B cell (primary cell): ENCODE measurements at regions not wholly inside any gene's neighbourhood (a gene's known extent, or its start where the extent isn't known, plus 50 kb on each side); places are given as distances from the start of the nearest gene placed in this dataset.

Experiments used
- ATAC-seq: fragments of 200-7000 bp; cut with Tn5 transposase; one replicate; pipeline ENCODE4 v1.10.0; 2021; ENCODE audit warnings: low read depth, mild to moderate bottlenecking, moderate number of reproducible peaks, moderate library complexity
- CTCF ChIA-PET: fragments of 350-600 bp; sonication (Branson Sonifier 250); formaldehyde crosslinking; loops from one replicate; lab custom pipeline; 2021; ENCODE audit warnings: antibody characterized with exemption, inconsistent platforms; lab: Charles Lee
- POLR2A ChIA-PET: fragments of 350-600 bp; sonication (Branson Sonifier 250); formaldehyde crosslinking; loops from one replicate; lab custom pipeline; 2021; ENCODE audit warnings: antibody characterized with exemption; lab: Charles Lee
- DNase-seq: peaks from one replicate; pipeline ENCODE4 v3.0.0; 2013
- H2AFZ ChIP-seq: 2 replicates; pipeline ENCODE4 v1.6.1; 2012; ENCODE audit warnings: mild to moderate bottlenecking, low read depth, low read length; ENCODE audit not compliant: insufficient read depth, poor library complexity, severe bottlenecking
- H3K27ac ChIP-seq, 2 donors: 1 replicate in 1 of 2; 2 replicates in 1 of 2; pipeline ENCODE4 v1.5.1; 2012 to 2013; ENCODE audit warnings: low read length in 2 of 2, mild to moderate bottlenecking in 2 of 2, moderate library complexity in 1 of 2
- H3K27me3 ChIP-seq, 4 experiments: fragments of 200-600 bp in 1 of 4; sonication (generic) in 1 of 4; replicated peaks in 1 of 4; 1 replicate in 2 of 4; 2 replicates in 2 of 4; pipeline versions ENCODE4 v1.6.1 to v1.7.0; 2013 to 2016; ENCODE audit warnings: low read length in 3 of 4, mild to moderate bottlenecking in 2 of 4, mixed read lengths in 1 of 4, moderate library complexity in 1 of 4; ENCODE audit not compliant: insufficient read depth in 4 of 4, control insufficient read depth in 3 of 4; ENCODE audit errors: control extremely low read depth in 1 of 4
- H3K36me3 ChIP-seq, 2 experiments: replicated peaks in 1 of 2; 1 replicate in 1 of 2; 2 replicates in 1 of 2; pipeline versions ENCODE4 v1.6.1 to v1.7.1; 2013; ENCODE audit warnings: low read length in 1 of 2; ENCODE audit not compliant: insufficient read depth in 2 of 2, control insufficient read depth in 1 of 2; ENCODE audit errors: control extremely low read depth in 1 of 2, extremely low read depth in 1 of 2
- H3K4me1 ChIP-seq, 2 donors: fragments of 200-600 bp in 1 of 2; sonication (generic) in 1 of 2; 1 replicate in 1 of 2; 2 replicates in 1 of 2; pipeline versions ENCODE4 v1.5.1 to v1.6.1; 2013 to 2017; ENCODE audit warnings: low read length in 2 of 2; ENCODE audit not compliant: control insufficient read depth in 2 of 2, insufficient read depth in 2 of 2
- H3K4me2 ChIP-seq: replicated peaks from 2 replicates; pipeline ENCODE3; 2012; ENCODE audit warnings: mild to moderate bottlenecking, low read depth, low read length; ENCODE audit not compliant: poor library complexity, severe bottlenecking
- H3K4me3 ChIP-seq, 5 experiments: fragments of 200-600 bp in 1 of 5; sonication (generic) in 1 of 5; 1 replicate in 3 of 5; 2 replicates in 2 of 5; pipeline versions ENCODE4 v1.5.1 to v1.7.0; 2011 to 2016; ENCODE audit warnings: low read length in 4 of 5, mild to moderate bottlenecking in 4 of 5, low read depth in 2 of 5, control low read depth in 1 of 5, moderate library complexity in 1 of 5; ENCODE audit not compliant: insufficient read depth in 1 of 5; ENCODE audit errors: control extremely low read depth in 1 of 5, extremely low read depth in 1 of 5
- H3K79me2 ChIP-seq: fragments of 200-600 bp; sonication (generic); one replicate; pipeline ENCODE4 v1.6.0; 2016; ENCODE audit warnings: low read length; ENCODE audit not compliant: control insufficient read depth, insufficient read depth
- H3K9ac ChIP-seq: fragments of 200-600 bp; sonication (generic); 2 replicates; pipeline ENCODE4 v1.6.1; 2017; ENCODE audit warnings: mild to moderate bottlenecking, low read length, moderate library complexity
- H3K9me3 ChIP-seq, 3 donors: one replicate each; pipeline versions ENCODE4 v1.6.1 to v1.7.1; 2013; ENCODE audit warnings: low read length in 2 of 3; ENCODE audit not compliant: control insufficient read depth in 2 of 3, insufficient read depth in 1 of 3; ENCODE audit errors: control extremely low read depth in 1 of 3
- H4K20me1 ChIP-seq: 2 replicates; pipeline ENCODE4 v1.6.0; 2012; ENCODE audit warnings: mild to moderate bottlenecking, low read length; ENCODE audit not compliant: insufficient read depth, control insufficient read depth, poor library complexity, severe bottlenecking
- H3K27ac Mint-ChIP-seq: one replicate; pipeline ENCODE4 v1.8.0; 2021; ENCODE audit warnings: mixed read lengths
- H3K27me3 Mint-ChIP-seq: one replicate; pipeline ENCODE4 v1.8.0; 2021; ENCODE audit warnings: mixed read lengths
- H3K4me1 Mint-ChIP-seq: one replicate; pipeline ENCODE4 v1.8.0; 2021; ENCODE audit warnings: mixed read lengths
- H3K4me3 Mint-ChIP-seq: one replicate; pipeline ENCODE4 v1.8.0; 2021; ENCODE audit warnings: mixed read lengths
- H3K9me3 Mint-ChIP-seq: one replicate; pipeline ENCODE4 v1.8.0; 2022; ENCODE audit warnings: mixed read lengths; ENCODE audit not compliant: insufficient read depth
- EZH2 ChIP-seq: IDR thresholded peaks from 2 replicates; pipeline ENCODE4 v1.6.1; 2012; ENCODE audit warnings: borderline replicate concordance, low read depth, mild to moderate bottlenecking, moderate library complexity, low read length; ENCODE audit not compliant: insufficient read depth, poor library complexity, severe bottlenecking
- WGBS: methylation state at CpG from one replicate; pipeline ENCODE4 v1.1.5; 2013; ENCODE audit warnings: missing lambda C conversion rate; ENCODE audit not compliant: insufficient coverage; 5-methylcytosine and 5-hydroxymethylcytosine counted together
- intact Hi-C: fragments of 100-400 bp; cut with micrococcal nuclease; formaldehyde crosslinking; loops from one replicate; pipeline ENCODE4 v1.10.0; 2022
- TF ChIP-seq, protein P1 (sequence below): fragments of 200-600 bp; IDR thresholded peaks from one replicate; pipeline ENCODE4 v1.8.0; 2022; ENCODE audit warnings: antibody characterized with exemption, mild to moderate bottlenecking

DNA sequence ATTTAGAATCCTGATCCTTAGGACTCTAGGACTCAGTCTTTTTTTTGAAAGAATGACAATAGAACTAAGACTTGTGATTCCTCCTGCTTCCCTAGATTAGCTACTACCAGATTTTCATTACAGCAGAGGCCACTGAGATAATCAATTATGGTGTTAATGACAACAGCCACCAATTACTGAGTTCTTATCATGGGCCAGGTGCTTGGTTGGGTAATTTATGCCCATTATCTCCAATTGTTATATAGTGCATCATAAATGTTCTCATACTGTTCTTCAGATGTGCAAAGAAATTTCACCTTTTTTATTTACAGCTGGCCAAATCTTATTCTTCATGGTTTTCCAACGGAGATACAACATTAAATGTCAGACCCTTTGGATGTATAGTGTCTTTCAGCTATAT is 162.9 kb upstream of the CMC1 start:
- H3K9ac ChIP-seq, result no peak overlapping the region
- no peak overlapping the region for H2AFZ ChIP-seq
- no CpG with 5 or more reads among the region's 1 CpG for WGBS
- no peak overlapping the region for H3K4me2 ChIP-seq
- TF ChIP-seq, protein P1, sequence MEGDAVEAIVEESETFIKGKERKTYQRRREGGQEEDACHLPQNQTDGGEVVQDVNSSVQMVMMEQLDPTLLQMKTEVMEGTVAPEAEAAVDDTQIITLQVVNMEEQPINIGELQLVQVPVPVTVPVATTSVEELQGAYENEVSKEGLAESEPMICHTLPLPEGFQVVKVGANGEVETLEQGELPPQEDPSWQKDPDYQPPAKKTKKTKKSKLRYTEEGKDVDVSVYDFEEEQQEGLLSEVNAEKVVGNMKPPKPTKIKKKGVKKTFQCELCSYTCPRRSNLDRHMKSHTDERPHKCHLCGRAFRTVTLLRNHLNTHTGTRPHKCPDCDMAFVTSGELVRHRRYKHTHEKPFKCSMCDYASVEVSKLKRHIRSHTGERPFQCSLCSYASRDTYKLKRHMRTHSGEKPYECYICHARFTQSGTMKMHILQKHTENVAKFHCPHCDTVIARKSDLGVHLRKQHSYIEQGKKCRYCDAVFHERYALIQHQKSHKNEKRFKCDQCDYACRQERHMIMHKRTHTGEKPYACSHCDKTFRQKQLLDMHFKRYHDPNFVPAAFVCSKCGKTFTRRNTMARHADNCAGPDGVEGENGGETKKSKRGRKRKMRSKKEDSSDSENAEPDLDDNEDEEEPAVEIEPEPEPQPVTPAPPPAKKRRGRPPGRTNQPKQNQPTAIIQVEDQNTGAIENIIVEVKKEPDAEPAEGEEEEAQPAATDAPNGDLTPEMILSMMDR, result no peak
- TF ChIP-seq EZH2, result no peak
- ATAC-seq (no peak), DNase-seq (no peak)
- H4K20me1 ChIP-seq, result no peaks in the 10 kb centered on the region
- H3K27me3 ChIP-seq, result no peaks in the 10 kb centered on the region
- Mint-ChIP-seq H3K9me3 (no peaks in the 10 kb centered on the region), H3K27me3 (no peaks in the 10 kb centered on the region), H3K27ac (no peak overlapping the region), H3K4me3 (no peak overlapping the region), H3K4me1 (no peaks in the 10 kb centered on the region)
- no peaks in the 10 kb centered on the region for H3K79me2 ChIP-seq
- no peaks in the 10 kb centered on the region for H3K9me3 ChIP-seq
- ChIA-PET POLR2A (no interaction called here), CTCF (interaction anchor here (0.9 kb wide), 1 partner anchor 10 kb away, joined by 3 read pairs; no protein-coding TSS in a partner anchor)
- H3K4me3 ChIP-seq, result no peak overlapping the region
- H3K4me1 ChIP-seq, result no peaks in the 10 kb centered on the region
- no peaks in the 10 kb centered on the region for H3K36me3 ChIP-seq
- intact Hi-C loops, result no loop called here
- no peak overlapping the region for H3K27ac ChIP-seq

DNA sequence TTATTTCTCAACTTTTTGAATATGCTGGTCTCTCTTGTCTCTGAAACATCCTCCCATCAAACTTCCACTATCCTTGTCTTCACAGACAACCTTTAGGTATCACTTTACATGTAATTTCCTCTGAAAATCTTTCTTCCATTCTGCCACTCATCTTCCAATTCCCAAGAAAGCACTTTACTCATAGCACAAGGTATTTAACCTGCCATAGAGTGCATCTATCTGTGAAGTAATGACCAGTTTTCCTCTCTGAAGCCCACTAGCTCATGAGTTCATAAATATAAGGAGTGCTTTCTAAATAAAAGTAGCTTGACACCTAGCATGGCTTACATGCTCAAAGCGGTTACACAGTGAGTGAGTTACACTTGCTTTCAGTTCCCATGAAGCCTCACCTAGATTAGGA is 160.7 kb upstream of the CMC1 start:
- Histone ChIP-seq H3K4me2 (no peak overlapping the region), H3K4me3 (no peak overlapping the region), H3K79me2 (no peaks in the 10 kb centered on the region), H3K9me3 (no peaks in the 10 kb centered on the region), H2AFZ (no peak overlapping the region), H4K20me1 (no peaks in the 10 kb centered on the region), H3K36me3 (no peaks in the 10 kb centered on the region), H3K27ac (no peak overlapping the region), H3K4me1 (no peaks in the 10 kb centered on the region), H3K9ac (no peak overlapping the region), H3K27me3 (no peaks in the 10 kb centered on the region)
- intact Hi-C loops, result no loop called here
- TF ChIP-seq, protein P1, result no peak
- no peak for TF ChIP-seq EZH2
- CTCF ChIA-PET, result no interaction called here
- H3K9me3 Mint-ChIP-seq, result no peaks in the 10 kb centered on the region
- no peak for DNase-seq
- POLR2A ChIA-PET, result no interaction called here
- H3K27ac Mint-ChIP-seq, result no peak overlapping the region
- WGBS, result no CpG with 5 or more reads among the region's 1 CpG
- H3K4me3 Mint-ChIP-seq, result no peak overlapping the region
- H3K27me3 Mint-ChIP-seq, result no peaks in the 10 kb centered on the region
- no peak for ATAC-seq
- no peaks in the 10 kb centered on the region for H3K4me1 Mint-ChIP-seq
